ENCODE measurements at regions not wholly inside any gene's neighbourhood (a gene's known extent, or its start where the extent isn't known, plus 50 kb on each side); places are given as distances from the start of the nearest gene placed in this dataset.
"Not testable (repeated sequence)": the region's sequence is repeated elsewhere in the genome, so short reads cannot be mapped to it uniquely, and the experiment has no call there.

GRCh38 chr2:167335541-167335992 lies 447.3 kb downstream of the XIRP2 start:
- no peak for DNase-seq (ENCODE audit: low read depth)
- TF ChIP-seq, protein P1, sequence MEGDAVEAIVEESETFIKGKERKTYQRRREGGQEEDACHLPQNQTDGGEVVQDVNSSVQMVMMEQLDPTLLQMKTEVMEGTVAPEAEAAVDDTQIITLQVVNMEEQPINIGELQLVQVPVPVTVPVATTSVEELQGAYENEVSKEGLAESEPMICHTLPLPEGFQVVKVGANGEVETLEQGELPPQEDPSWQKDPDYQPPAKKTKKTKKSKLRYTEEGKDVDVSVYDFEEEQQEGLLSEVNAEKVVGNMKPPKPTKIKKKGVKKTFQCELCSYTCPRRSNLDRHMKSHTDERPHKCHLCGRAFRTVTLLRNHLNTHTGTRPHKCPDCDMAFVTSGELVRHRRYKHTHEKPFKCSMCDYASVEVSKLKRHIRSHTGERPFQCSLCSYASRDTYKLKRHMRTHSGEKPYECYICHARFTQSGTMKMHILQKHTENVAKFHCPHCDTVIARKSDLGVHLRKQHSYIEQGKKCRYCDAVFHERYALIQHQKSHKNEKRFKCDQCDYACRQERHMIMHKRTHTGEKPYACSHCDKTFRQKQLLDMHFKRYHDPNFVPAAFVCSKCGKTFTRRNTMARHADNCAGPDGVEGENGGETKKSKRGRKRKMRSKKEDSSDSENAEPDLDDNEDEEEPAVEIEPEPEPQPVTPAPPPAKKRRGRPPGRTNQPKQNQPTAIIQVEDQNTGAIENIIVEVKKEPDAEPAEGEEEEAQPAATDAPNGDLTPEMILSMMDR (IDR thresholded peaks at IDR 0.05; ENCODE audit: low read depth, low read length, missing control alignments) = no peak
- H3K4me3 ChIP-seq (ENCODE audit: low read depth, low read length) = no peak overlapping the region

- TF ChIP-seq, protein P1 (IDR thresholded peaks at IDR 0.05; ENCODE audit: low read depth, low read length, missing control alignments) = no peak
- no peak for DNase-seq (ENCODE audit: low read depth)
- no peak overlapping the region for H3K4me3 ChIP-seq (ENCODE audit: low read depth, low read length)
These were observed 446.0 kb downstream of the XIRP2 start for GRCh38 chr2:167334146-167334742.

- no peak for DNase-seq (ENCODE audit: low read depth)
- H3K4me3 ChIP-seq (ENCODE audit: low read depth, low read length) = no peak overlapping the region
- TF ChIP-seq, protein P1 (IDR thresholded peaks at IDR 0.05; ENCODE audit: low read depth, low read length, missing control alignments) = no peak
These were observed 445.0 kb downstream of the XIRP2 start for GRCh38 chr2:167333245-167333644.

DNA sequence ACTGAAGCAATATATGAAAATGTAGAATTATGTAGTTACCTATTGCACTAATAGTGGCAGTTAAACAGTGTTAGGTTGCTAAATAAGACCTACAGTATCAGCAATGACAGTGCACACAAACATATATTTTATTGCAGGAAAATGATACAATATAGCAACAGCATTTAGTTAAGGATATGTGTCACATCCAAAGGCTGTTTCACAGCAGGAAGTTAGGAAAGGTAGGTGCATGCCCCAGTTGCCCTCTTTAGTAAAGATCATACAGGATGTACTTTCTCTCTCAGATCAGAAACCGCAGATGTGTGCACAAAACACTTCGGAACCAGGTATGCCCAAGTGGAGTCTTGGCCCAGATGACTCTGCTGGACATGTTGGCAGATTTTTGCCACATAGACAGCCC lies 444.1 kb downstream of the XIRP2 start:
- DNase-seq (ENCODE audit: low read depth) = no peak
- TF ChIP-seq, protein P1 (IDR thresholded peaks at IDR 0.05; ENCODE audit: low read depth, low read length, missing control alignments) = no peak
- H3K4me3 ChIP-seq (ENCODE audit: low read depth, low read length) = no peak overlapping the region

- no peak for DNase-seq (ENCODE audit: low read depth)
These were observed 443.5 kb downstream of the XIRP2 start for GRCh38 chr2:167331636-167332232.

DNA sequence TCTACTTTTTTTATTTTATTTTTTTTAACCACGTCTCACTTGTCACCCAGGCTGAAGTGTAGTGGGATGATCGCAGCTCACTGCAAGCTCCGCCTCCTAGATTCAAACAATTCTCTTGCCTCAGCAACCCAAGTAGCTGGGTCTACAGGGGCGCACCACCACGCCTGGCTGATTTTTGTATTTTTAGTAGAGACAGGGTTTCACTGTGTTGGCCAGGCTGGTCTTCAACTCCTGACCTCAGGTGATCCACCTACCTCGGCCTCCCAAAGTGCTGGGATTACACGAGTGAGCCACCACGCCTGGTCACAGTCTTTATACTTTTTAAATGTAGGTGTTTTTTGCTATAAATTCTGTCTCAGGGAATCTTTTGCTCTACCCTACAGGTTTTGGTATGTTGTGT lies 440.5 kb downstream of the XIRP2 start:
- not testable (repeated sequence) for H3K4me3 ChIP-seq (ENCODE audit: low read depth, low read length); DNase-seq (ENCODE audit: low read depth)

More at GRCh38 chr2:167331636-167332232, 443.5 kb downstream of the XIRP2 start:
- TF ChIP-seq, protein P1 (IDR thresholded peaks at IDR 0.05; ENCODE audit: low read depth, low read length, missing control alignments) = peak; percentile 54
- H3K4me3 ChIP-seq (ENCODE audit: low read depth, low read length) = no peak overlapping the region

DNA sequence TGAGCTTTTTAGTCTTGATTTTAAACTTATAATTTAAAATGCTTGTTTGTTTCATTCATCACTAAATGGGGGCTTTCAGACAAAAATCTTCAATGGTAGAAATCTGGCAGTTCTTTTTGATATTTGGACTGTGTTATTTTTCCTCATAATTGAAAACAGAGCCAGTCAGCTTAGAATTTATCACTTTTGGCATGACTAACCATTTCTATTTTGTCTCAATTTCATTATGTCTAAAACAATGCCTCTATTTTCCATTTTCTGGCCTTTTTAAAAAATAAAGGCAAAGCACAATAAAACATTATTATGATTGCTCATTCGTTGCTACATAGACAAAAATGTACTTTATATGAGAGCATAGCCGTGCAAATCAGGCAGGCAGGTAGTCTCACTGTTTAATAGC lies 434.5 kb downstream of the XIRP2 start:
- TF ChIP-seq, protein P1 (IDR thresholded peaks at IDR 0.05; ENCODE audit: low read depth, low read length, missing control alignments) = no peak
- DNase-seq (ENCODE audit: low read depth) = no peak
- no peak overlapping the region for H3K4me3 ChIP-seq (ENCODE audit: low read depth, low read length)

All from GM12864 (cell line).